ENCODE measurements at regions not wholly inside any gene's neighbourhood (a gene's known extent, or its start where the extent isn't known, plus 50 kb on each side); places are given as distances from the start of the nearest gene placed in this dataset.

DNA sequence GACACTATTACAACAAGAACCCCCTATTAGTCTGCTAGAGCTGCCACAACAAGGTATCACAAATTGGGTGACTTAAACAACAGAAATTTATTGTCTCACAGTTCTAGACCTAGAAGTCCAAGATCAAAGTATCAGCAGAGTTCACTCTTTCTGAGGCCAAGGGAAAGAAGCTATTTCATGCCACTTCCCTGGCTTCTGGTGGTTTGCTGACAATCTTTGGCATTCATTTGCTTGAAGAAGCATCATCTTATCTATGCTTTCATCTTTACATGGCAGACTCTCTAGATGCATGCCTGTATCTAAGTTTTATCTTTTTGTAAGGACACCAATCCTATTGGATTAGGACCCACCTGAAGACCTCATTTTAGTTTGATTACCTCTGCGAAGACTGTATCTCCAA is 296.8 kb upstream of the MARCKS start:
- Histone ChIP-seq H3K27ac (replicated peaks) (no peak overlapping the region), H3K27me3 (ENCODE audit: low read depth) (peaks cover 7% of the 10 kb centered on the region), H3K36me3 (no peaks in the 10 kb centered on the region), H3K4me3 (no peak overlapping the region), H3K4me1 (peaks cover 13% of the 10 kb centered on the region), H3K9me3 (replicated peaks) (no peaks in the 10 kb centered on the region)
- no peak for DNase-seq
- intact Hi-C loops (cut with micrococcal nuclease) = loop anchor here (10.0 kb wide), 1 partner anchor 294 kb away; the partner anchor contains the start of gene MARCKS
- TF ChIP-seq CTCF (IDR thresholded peaks at IDR 0.05; ENCODE audit: borderline replicate concordance) = no peak

GRCh38 chr6:113560908-113561307 is 296.2 kb upstream of the MARCKS start:
- H3K27me3 ChIP-seq (ENCODE audit: low read depth) = peaks cover 7% of the 10 kb centered on the region
- TF ChIP-seq CTCF (IDR thresholded peaks at IDR 0.05; ENCODE audit: borderline replicate concordance) = no peak
- intact Hi-C loops (cut with micrococcal nuclease) = loop anchor here (10.0 kb wide), 1 partner anchor 294 kb away; the partner anchor contains the start of gene MARCKS
- H3K27ac ChIP-seq (replicated peaks) = no peak overlapping the region
- no peak overlapping the region for H3K4me3 ChIP-seq
- no peak for DNase-seq
- no peaks in the 10 kb centered on the region for H3K9me3 ChIP-seq (replicated peaks)
- H3K36me3 ChIP-seq = no peaks in the 10 kb centered on the region
- H3K4me1 ChIP-seq = peaks cover 15% of the 10 kb centered on the region

DNA sequence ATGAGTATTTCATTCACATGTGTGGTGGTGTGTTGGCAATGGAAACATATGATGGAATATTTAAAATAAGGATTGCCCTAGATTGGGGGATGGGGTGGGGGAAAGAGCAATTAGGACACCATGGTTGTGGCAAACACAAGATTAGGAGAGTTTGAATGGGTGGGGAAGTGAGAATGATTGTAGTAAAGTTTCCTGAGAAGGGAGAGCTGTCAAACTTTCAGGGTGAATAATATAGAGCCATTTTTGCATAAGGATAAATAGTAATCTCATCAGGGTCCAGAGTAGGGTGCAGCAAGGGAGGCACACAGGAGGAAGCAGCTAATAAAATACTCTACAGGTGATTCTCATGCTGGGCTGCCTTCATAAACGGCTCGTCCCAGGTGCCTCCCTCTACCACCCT is 294.9 kb upstream of the MARCKS start:
- peaks cover 15% of the 10 kb centered on the region for H3K4me1 ChIP-seq
- no peaks in the 10 kb centered on the region for H3K36me3 ChIP-seq
- no peak for DNase-seq
- H3K27ac ChIP-seq (replicated peaks) = no peak overlapping the region
- H3K4me3 ChIP-seq = no peak overlapping the region
- peaks cover 7% of the 10 kb centered on the region for H3K27me3 ChIP-seq (ENCODE audit: low read depth)
- intact Hi-C loops (cut with micrococcal nuclease) = loop anchor here (10.0 kb wide), 1 partner anchor 293 kb away; the partner anchor contains the start of gene MARCKS
- TF ChIP-seq CTCF (IDR thresholded peaks at IDR 0.05; ENCODE audit: borderline replicate concordance) = no peak
- no peaks in the 10 kb centered on the region for H3K9me3 ChIP-seq (replicated peaks)

DNA sequence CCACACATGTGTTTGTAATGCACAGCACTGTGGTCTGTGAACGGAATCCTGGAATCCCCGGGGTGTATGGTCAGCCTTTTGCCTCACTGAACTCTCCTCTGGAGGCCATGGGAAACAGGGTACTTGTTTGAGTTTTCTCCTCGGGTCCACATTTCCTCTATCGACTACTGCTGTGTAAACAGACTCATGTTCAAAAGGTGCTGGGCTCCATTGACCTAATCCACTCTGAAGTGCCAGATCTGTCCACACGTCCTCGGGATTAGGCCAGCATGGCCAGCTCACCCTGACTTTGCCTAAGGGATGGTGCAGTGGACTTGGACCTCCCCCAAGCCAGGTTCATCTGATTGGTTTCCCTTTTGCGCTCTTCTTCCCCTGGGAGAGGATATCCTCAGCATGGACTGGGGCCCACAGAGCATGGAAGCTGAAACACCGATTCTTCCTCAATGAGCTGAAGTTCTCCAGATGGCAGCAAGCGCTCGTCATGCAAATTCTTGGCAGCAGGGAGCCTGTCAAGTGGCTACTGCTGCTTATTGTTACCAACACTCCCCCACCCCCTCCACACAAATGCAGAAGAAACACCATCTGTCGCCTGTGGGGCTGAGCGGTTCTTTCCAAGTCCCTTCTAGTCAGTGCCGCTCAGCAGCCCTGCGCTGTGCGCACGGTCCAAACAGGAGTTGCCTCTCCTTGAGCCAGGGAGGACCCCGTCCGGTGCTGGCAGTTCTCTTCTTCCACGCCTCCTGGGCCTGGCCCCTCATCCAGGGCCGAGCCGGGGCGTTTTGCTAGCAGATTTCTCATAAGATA is 292.6 kb upstream of the MARCKS start:
- no peaks in the 10 kb centered on the region for H3K36me3 ChIP-seq
- peaks cover 15% of the 10 kb centered on the region for H3K4me1 ChIP-seq
- intact Hi-C loops (cut with micrococcal nuclease) = loop anchor here (10.0 kb wide), 1 partner anchor 290 kb away; the partner anchor contains the start of gene MARCKS
- peaks cover 7% of the 10 kb centered on the region for H3K27me3 ChIP-seq (ENCODE audit: low read depth)
- peak; percentile 44 for TF ChIP-seq CTCF (IDR thresholded peaks at IDR 0.05; ENCODE audit: borderline replicate concordance)
- H3K9me3 ChIP-seq (replicated peaks) = no peaks in the 10 kb centered on the region
- H3K4me3 ChIP-seq = peak overlapping the region; percentile 56
- H3K27ac ChIP-seq (replicated peaks) = peak overlapping the region; percentile 85
- DNase-seq = peak; percentile 86

DNA sequence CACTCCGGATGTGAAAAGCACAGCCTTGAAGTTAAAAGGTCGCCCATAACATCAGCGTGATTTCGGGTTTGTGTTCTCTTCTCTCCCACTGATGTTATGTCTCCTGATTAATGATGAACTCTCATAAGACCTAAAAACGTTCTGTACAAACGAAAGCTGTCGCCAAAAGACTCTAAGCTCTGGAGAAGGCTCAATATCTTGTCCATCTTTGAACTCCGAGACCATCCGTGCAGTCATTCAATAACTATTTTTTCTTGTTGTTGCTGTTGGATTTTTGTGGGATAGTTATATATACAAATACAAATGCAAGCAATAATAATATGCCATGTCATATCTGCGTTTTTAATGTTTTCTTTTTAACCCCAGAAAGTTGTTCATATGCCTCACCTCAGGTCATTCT is 291.8 kb upstream of the MARCKS start:
- intact Hi-C loops (cut with micrococcal nuclease) = loop anchor here (10.0 kb wide), 1 partner anchor 289 kb away; the partner anchor contains the start of gene MARCKS
- Histone ChIP-seq H3K4me3 (peak overlapping the region; percentile 56), H3K9me3 (replicated peaks) (no peaks in the 10 kb centered on the region), H3K27me3 (ENCODE audit: low read depth) (peaks cover 7% of the 10 kb centered on the region), H3K4me1 (peaks cover 15% of the 10 kb centered on the region), H3K27ac (replicated peaks) (peak overlapping the region; percentile 85), H3K36me3 (no peaks in the 10 kb centered on the region)
- TF ChIP-seq CTCF (IDR thresholded peaks at IDR 0.05; ENCODE audit: borderline replicate concordance) = no peak
- DNase-seq = no peak

Measured in left ventricle myocardium inferior (tissue), 1 donor.